GM12872 (cell line): ENCODE measurements at regions not wholly inside any gene's neighbourhood (a gene's known extent, or its start where the extent isn't known, plus 50 kb on each side); places are given as distances from the start of the nearest gene placed in this dataset.

Source experiments
- TF ChIP-seq, protein P1 (sequence below): IDR thresholded peaks from 3 replicates; pipeline ENCODE4 v1.5.1; 2011; ENCODE audit warnings: low read depth, mild to moderate bottlenecking, low read length, moderate library complexity; ENCODE audit not compliant: insufficient read depth

DNA sequence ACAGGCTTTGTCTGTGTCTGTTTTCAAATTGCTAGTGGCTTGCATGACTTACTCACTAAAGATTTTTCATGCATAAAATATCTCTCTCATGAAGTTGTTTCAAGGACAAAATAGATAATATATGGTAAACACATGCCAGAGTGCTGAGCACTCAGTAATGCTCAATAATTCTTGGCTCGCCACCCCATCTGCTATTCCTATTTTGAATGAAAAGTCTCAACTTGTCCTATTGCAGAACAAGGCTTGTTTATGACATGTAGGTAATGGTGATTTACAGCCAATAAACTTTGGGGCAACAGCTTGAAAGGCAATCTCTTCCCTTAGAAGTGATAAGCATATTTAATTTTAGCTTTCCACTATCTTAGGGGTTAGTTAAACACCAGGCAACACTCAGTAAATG is 789.0 kb upstream of the ROBO1 start:
- TF ChIP-seq, protein P1, sequence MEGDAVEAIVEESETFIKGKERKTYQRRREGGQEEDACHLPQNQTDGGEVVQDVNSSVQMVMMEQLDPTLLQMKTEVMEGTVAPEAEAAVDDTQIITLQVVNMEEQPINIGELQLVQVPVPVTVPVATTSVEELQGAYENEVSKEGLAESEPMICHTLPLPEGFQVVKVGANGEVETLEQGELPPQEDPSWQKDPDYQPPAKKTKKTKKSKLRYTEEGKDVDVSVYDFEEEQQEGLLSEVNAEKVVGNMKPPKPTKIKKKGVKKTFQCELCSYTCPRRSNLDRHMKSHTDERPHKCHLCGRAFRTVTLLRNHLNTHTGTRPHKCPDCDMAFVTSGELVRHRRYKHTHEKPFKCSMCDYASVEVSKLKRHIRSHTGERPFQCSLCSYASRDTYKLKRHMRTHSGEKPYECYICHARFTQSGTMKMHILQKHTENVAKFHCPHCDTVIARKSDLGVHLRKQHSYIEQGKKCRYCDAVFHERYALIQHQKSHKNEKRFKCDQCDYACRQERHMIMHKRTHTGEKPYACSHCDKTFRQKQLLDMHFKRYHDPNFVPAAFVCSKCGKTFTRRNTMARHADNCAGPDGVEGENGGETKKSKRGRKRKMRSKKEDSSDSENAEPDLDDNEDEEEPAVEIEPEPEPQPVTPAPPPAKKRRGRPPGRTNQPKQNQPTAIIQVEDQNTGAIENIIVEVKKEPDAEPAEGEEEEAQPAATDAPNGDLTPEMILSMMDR, result no peak

DNA sequence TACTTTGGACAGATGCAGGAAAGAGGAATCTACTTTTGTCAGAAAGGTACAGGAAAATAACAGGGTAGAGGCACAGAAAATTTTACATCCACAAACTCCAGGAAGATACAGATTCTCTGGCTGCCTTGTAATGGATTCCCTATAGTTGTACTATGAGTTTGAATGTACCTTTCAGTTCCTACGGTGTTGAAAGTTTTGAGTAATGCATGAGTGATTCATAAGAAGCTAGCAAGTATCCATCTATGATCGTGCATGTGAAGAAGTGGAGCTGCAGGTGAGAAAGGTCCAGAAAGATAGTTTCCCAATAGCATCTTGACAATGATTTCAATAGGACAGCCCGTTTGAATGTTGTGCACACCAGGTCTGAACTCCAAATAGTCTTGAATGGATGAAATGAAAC is 786.5 kb upstream of the ROBO1 start:
- TF ChIP-seq, protein P1, result no peak

DNA sequence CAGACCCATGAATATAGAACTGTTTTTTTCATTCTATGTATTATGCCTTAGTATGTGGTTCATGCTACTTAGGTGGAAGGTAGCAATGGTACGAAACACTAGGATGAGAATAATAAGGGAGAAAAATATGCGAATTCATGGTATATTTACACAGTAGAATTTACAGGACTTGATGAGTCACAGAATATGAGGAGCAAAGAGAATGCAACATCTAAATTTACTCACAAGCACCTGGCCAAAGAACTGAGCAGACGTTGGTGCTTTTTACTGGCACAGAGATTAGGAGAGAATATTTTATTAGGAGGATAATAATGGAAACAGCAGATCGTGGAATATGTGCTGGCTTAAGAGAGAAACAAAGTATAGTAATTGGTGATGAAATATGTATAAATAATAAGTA is 785.4 kb upstream of the ROBO1 start:
- TF ChIP-seq, protein P1, result no peak

DNA sequence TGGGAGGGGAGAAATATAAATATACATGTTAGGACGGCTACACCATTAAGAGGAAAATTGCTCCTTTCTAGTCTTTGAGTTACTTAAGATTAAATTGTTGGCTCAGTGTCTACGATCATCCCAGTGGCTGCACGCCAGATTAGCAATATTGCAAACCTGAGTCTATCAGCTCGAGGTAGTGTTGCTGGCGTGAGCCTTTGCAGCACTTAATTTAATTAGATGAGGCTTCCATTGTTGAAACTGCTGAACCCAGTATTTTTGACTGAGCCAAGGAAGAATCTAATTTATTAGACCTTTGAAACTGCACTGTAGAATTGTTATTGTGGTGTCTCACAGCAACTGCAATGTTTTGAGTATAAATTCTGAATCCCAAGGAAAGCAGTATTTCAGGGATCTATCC is 782.4 kb upstream of the ROBO1 start:
- TF ChIP-seq, protein P1, result no peak

DNA sequence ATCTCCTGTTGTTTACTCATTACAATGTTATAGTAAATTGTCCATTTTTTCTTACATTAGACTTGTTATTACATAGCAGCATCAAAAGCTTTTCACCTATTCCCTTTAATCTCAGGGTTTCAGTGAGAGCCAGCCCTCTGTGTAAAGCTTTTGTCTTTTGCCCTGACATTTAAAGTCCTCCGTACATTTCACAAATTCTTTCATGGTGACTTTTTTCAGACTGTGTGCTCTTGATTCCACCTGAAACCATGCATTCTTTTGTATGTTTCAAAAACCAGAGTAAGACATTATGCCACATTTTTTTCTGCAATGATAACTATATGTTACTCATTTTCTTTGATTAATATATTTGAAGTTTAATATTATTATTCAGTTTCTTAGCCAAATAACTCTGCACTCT is 781.4 kb upstream of the ROBO1 start:
- TF ChIP-seq, protein P1, result no peak

DNA sequence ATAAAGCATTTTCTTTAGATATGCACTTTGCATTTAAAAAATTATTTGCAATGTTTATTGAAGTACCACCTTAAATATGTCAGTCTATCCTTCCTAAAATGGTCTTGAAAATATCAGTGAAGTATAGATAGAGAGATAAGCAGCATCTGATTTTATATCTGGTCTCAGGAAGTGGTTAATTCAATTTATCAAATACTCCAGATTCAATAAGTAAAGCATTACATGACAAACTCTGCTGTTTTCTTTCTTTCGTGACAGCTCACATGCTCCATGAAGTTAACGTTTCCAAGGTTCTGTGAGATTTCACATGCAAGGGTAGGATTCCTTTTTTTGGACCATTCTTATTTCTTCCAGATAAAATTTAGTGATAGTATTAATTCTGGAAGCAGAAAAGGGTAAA is 775.4 kb upstream of the ROBO1 start:
- TF ChIP-seq, protein P1, result no peak

DNA sequence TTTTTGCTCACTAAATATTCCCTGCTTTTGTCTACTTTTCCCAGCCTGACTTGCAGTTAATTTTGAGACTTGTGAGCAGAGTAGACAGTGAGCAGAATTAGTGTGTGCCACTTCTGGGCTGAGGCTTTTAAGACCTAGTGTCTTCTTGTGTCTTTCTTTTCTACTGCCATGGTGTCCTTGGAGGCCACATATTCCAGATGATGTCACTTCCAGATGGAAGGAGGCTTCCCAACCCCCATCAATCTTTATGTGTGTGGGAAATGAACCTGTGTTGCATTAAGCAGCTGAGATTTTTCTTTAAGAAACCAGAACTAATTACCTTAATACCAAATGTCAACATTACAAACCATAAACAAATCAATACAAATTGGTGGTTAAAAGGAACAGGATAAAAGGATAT is 774.7 kb upstream of the ROBO1 start:
- TF ChIP-seq, protein P1, result no peak

DNA sequence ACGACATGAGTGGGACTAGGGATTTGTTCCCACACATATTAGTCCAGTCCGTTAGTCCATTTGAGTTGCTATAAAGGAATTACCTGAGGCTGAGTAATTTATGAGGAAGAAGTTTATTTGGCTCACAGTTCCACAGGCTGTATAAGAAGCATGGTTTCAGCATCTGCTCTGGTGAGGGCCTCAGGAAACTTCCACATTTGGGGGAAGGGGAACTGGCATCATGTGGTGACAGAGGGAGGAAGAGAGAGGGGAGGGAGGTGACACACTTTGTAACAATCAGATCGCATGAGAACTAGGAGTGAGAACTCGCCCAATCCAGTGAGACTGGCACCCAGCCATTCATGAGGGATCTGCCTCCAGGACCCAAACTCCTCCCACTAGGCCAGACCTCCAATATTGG is 769.9 kb upstream of the ROBO1 start:
- TF ChIP-seq, protein P1, result no peak
